ENCODE measurements at regions not wholly inside any gene's neighbourhood (a gene's known extent, or its start where the extent isn't known, plus 50 kb on each side); places are given as distances from the start of the nearest gene placed in this dataset.

DNA sequence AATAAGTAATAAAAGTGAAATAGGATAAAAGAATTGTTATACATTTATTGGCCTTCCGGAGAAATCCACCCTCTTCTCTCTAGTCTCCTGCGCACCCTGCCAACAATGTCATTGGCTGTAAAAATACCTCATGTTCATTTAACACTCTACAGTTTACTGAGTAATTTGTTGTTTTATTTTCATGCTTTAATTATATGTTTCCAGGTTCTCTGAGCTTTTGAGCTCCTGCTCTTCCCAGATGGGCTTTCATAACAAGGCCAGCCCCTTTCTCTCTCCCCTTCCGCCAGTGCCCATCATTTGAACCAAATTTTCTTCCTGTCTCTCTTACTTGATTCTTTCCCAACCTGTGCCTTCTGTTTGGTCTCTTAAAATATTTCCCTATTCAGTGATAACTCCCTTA is 144.6 kb upstream of the PRSS1 start:
- no peak for ATAC-seq
- Histone ChIP-seq H3K36me3 (ENCODE audit: control insufficient read depth in 1 of 2, insufficient read depth in 2 of 2, low read length in 2 of 2) (no peaks in the 10 kb centered on the region), H3K27ac (ENCODE audit: low read depth, low read length) (no peak overlapping the region), H3K9me3 (ENCODE audit: control insufficient read depth in 1 of 2, insufficient read depth in 1 of 2, low read depth in 1 of 2, low read length in 2 of 2) (no peaks in the 10 kb centered on the region), H3K4me2 (ENCODE audit: low read length) (no peak overlapping the region), H4K20me1 (ENCODE audit: insufficient read depth) (no peaks in the 10 kb centered on the region), H3K4me1 (ENCODE audit: control insufficient read depth in 1 of 2, insufficient read depth in 2 of 2, low read length in 2 of 2) (peaks cover 0 to 7% of the 10 kb centered on the region in 2 experiments; a peak in 1 of 4 replicates), H3K9me2 (ENCODE audit: insufficient read depth) (no peaks in the 10 kb centered on the region), H2AFZ (ENCODE audit: low read depth, low read length, poor library complexity, severe bottlenecking) (peak overlapping the region; percentile 97), H3K9ac (ENCODE audit: low read length) (no peak overlapping the region), H3K79me2 (ENCODE audit: insufficient read depth, low read length) (no peaks in the 10 kb centered on the region), H3K27me3 (ENCODE audit: insufficient read depth, low read length) (no peaks in the 10 kb centered on the region), H3K4me3 (replicated peaks in 1 of 2; ENCODE audit: low read depth in 1 of 2, low read length in 2 of 2) (no peak overlapping the region)
- POLR2A ChIA-PET, result interaction anchor here (1.0 to 1.7 kb wide), 2 partner anchors 70 to 178 kb away, joined by 3 to 5 read pairs; no protein-coding TSS in a partner anchor
- CTCF ChIA-PET, result interaction anchor here (0.9 to 3.6 kb wide), 22 partner anchors 10 to 610 kb away, joined by 3 to 47 read pairs (median 6); no protein-coding TSS in a partner anchor
- BruUV-seq (replicated peaks), result no TSS peak
- RAD21 ChIA-PET (ENCODE audit: low non-redundant PET in 1 of 2, low total read pairs in 2 of 2, uncharacterized antibody in 2 of 2, unreplicated experiment in 2 of 2), result interaction anchor here in 1 of 2 experiments (1.6 kb wide), 1 partner anchor 179 kb away, joined by 8 read pairs; no protein-coding TSS in a partner anchor
- intact Hi-C loops (cut with micrococcal nuclease), result loop anchor here (1.0 to 10.0 kb wide), 3 partner anchors 206 to 611 kb away; no protein-coding TSS in a partner anchor
- no peak for DNase-seq (ENCODE audit: low read depth, low spot score)
- no peak for TF ChIP-seq ZNF274 (IDR thresholded peaks at IDR 0.05; ENCODE audit: low read depth, low read length)
- no peak for TF ChIP-seq CTCF (IDR thresholded peaks at IDR 0.05 in 2 of 3, conservative IDR thresholded peaks at IDR 0.05 in 1 of 3; ENCODE audit: borderline replicate concordance in 1 of 3, insufficient read depth in 1 of 3, low read depth in 2 of 3, low read length in 2 of 3)
- TF ChIP-seq SIN3A (IDR thresholded peaks at IDR 0.05; ENCODE audit: low read depth), result no peak
- TF ChIP-seq CEBPB (IDR thresholded peaks at IDR 0.05; ENCODE audit: low read depth), result no peak
- no peak for TF ChIP-seq EZH2phosphoT487 (IDR thresholded peaks at IDR 0.05; ENCODE audit: borderline replicate concordance)
- no peak for TF ChIP-seq CBX3 (IDR thresholded peaks at IDR 0.05; ENCODE audit: low read depth)
- no peak for TF ChIP-seq ELF1 (IDR thresholded peaks at IDR 0.05; ENCODE audit: borderline replicate concordance, low read depth)
- TF ChIP-seq SRF (IDR thresholded peaks at IDR 0.05; ENCODE audit: low read depth), result no peak

Measured in HCT116 (cell line).